Activated B cell treated with CpG ODN at 0.5 μM for 24 hours (primary cell): ENCODE measurements at regions not wholly inside any gene's neighbourhood (a gene's known extent, or its start where the extent isn't known, plus 50 kb on each side); places are given as distances from the start of the nearest gene placed in this dataset.

Experiments used
- ATAC-seq: fragments of 200-7000 bp; cut with Tn5 transposase; one replicate; pipeline ENCODE4 v1.10.0; 2021; ENCODE audit warnings: low read depth, mild to moderate bottlenecking, moderate library complexity
- CTCF ChIA-PET: fragments of 350-600 bp; sonication (Branson Sonifier 250); formaldehyde crosslinking; loops from one replicate; lab custom pipeline; 2021; ENCODE audit warnings: antibody characterized with exemption; lab: Charles Lee
- POLR2A ChIA-PET: fragments of 350-600 bp; sonication (Branson Sonifier 250); formaldehyde crosslinking; loops from one replicate; lab custom pipeline; 2021; ENCODE audit warnings: antibody characterized with exemption; lab: Charles Lee
- DNase-seq: peaks from one replicate; pipeline ENCODE4 v3.0.0; 2022
- H3K27ac Mint-ChIP-seq: one replicate; pipeline ENCODE4 v1.8.0; 2020; ENCODE audit warnings: mixed read lengths
- H3K27me3 Mint-ChIP-seq: one replicate; pipeline ENCODE4 v1.8.0; 2021; ENCODE audit warnings: mixed read lengths
- H3K36me3 Mint-ChIP-seq: one replicate; pipeline ENCODE4 v1.8.0; 2021; ENCODE audit warnings: low read depth, mixed read lengths
- H3K4me1 Mint-ChIP-seq: one replicate; pipeline ENCODE4 v1.8.0; 2021; ENCODE audit warnings: mixed read lengths
- H3K4me3 Mint-ChIP-seq: one replicate; pipeline ENCODE4 v1.8.0; 2020; ENCODE audit warnings: mild to moderate bottlenecking, mixed read lengths
- H3K9me3 Mint-ChIP-seq: one replicate; pipeline ENCODE4 v1.8.0; 2020; ENCODE audit warnings: mixed read lengths
- CTCF ChIP-seq: fragments of 200-600 bp; IDR thresholded peaks from one replicate; pipeline ENCODE4 v1.8.0; 2022; ENCODE audit warnings: antibody characterized with exemption, mild to moderate bottlenecking
- intact Hi-C: fragments of 100-400 bp; cut with micrococcal nuclease; formaldehyde crosslinking; loops from one replicate; pipeline ENCODE4 v1.15.1; 2024

- no peak for DNase-seq
- no peak for ATAC-seq
- Mint-ChIP-seq H3K27me3 (no peaks in the 10 kb centered on the region), H3K36me3 (no peaks in the 10 kb centered on the region), H3K4me3 (no peak overlapping the region), H3K4me1 (no peaks in the 10 kb centered on the region), H3K27ac (no peak overlapping the region), H3K9me3 (peaks cover 12% of the 10 kb centered on the region)
- ChIA-PET CTCF (no interaction called here), POLR2A (no interaction called here)
- intact Hi-C loops = no loop called here
- no peak for TF ChIP-seq CTCF
These were observed 622.2 kb upstream of the GCFC2 start for GRCh38 chr2:76332871-76333270.

- CTCF ChIA-PET = no interaction called here
- Mint-ChIP-seq H3K9me3 (peaks cover 5% of the 10 kb centered on the region), H3K4me1 (no peaks in the 10 kb centered on the region), H3K36me3 (no peaks in the 10 kb centered on the region), H3K27me3 (no peaks in the 10 kb centered on the region), H3K4me3 (no peak overlapping the region), H3K27ac (no peak overlapping the region)
- no peak for DNase-seq
- intact Hi-C loops = no loop called here
- no peak for TF ChIP-seq CTCF
- POLR2A ChIA-PET = no interaction called here
- ATAC-seq = no peak
These were observed 620.1 kb upstream of the GCFC2 start for GRCh38 chr2:76330865-76331264.

GRCh38 chr2:76326636-76327035 lies 615.9 kb upstream of the GCFC2 start:
- DNase-seq (no peak), ATAC-seq (no peak)
- no peaks in the 10 kb centered on the region for H3K4me1 Mint-ChIP-seq
- no peaks in the 10 kb centered on the region for H3K27me3 Mint-ChIP-seq
- ChIA-PET POLR2A (no interaction called here), CTCF (no interaction called here)
- H3K9me3 Mint-ChIP-seq = peaks cover 7% of the 10 kb centered on the region
- intact Hi-C loops = no loop called here
- TF ChIP-seq CTCF = no peak
- H3K36me3 Mint-ChIP-seq = no peaks in the 10 kb centered on the region
- no peak overlapping the region for H3K4me3 Mint-ChIP-seq
- no peak overlapping the region for H3K27ac Mint-ChIP-seq

- Mint-ChIP-seq H3K4me1 (no peaks in the 10 kb centered on the region), H3K27me3 (no peaks in the 10 kb centered on the region), H3K36me3 (no peaks in the 10 kb centered on the region), H3K27ac (no peak overlapping the region), H3K4me3 (no peak overlapping the region), H3K9me3 (peaks cover 6% of the 10 kb centered on the region)
- ATAC-seq (no peak), DNase-seq (no peak)
- ChIA-PET POLR2A (no interaction called here), CTCF (no interaction called here)
- no peak for TF ChIP-seq CTCF
- intact Hi-C loops = no loop called here
These were observed 612.7 kb upstream of the GCFC2 start for GRCh38 chr2:76323381-76323780.

- no peaks in the 10 kb centered on the region for H3K4me1 Mint-ChIP-seq
- intact Hi-C loops = no loop called here
- no peaks in the 10 kb centered on the region for H3K27me3 Mint-ChIP-seq
- no peaks in the 10 kb centered on the region for H3K36me3 Mint-ChIP-seq
- no peak for ATAC-seq
- CTCF ChIA-PET = no interaction called here
- H3K27ac Mint-ChIP-seq = no peak overlapping the region
- POLR2A ChIA-PET = no interaction called here
- no peak for TF ChIP-seq CTCF
- H3K4me3 Mint-ChIP-seq = no peak overlapping the region
- peaks cover 11% of the 10 kb centered on the region for H3K9me3 Mint-ChIP-seq
- no peak for DNase-seq
These were observed 610.0 kb upstream of the GCFC2 start for GRCh38 chr2:76320716-76321115.
